Neural progenitor cell (in vitro differentiated cells): ENCODE measurements at regions not wholly inside any gene's neighbourhood (a gene's known extent, or its start where the extent isn't known, plus 50 kb on each side); places are given as distances from the start of the nearest gene placed in this dataset.

Experiments
- CTCF ChIP-seq: fragments of 200-600 bp; sonication (generic); IDR thresholded peaks from 2 replicates; pipeline ENCODE4 v1.5.1; 2017; ENCODE audit warnings: antibody characterized with exemption, mild to moderate bottlenecking
- EZH2 ChIP-seq: fragments of 200-600 bp; sonication (generic); IDR thresholded peaks from 2 replicates; pipeline ENCODE4 v1.6.1; 2017; ENCODE audit warnings: antibody characterized with exemption, mild to moderate bottlenecking, moderate library complexity
- EZH2phosphoT487 ChIP-seq: fragments of 200-600 bp; sonication (generic); IDR thresholded peaks from 2 replicates; pipeline ENCODE4 v1.6.1; 2017; ENCODE audit warnings: antibody characterized with exemption

- TF ChIP-seq CTCF (no peak), EZH2 (no peak), EZH2phosphoT487 (no peak)
Measured at GRCh38 chr1:221303623-221304022, 424.4 kb downstream of the HLX start.
